GM23248 (cell line): ENCODE measurements at regions not wholly inside any gene's neighbourhood (a gene's known extent, or its start where the extent isn't known, plus 50 kb on each side); places are given as distances from the start of the nearest gene placed in this dataset.

Experiments
- EZH2 ChIP-seq: fragments of 200-600 bp; sonication (generic); IDR thresholded peaks from 2 replicates; pipeline ENCODE4 v1.6.1; 2018; ENCODE audit warnings: antibody characterized with exemption, mild to moderate bottlenecking; ENCODE audit not compliant: insufficient read depth, poor library complexity, severe bottlenecking
- EZH2phosphoT487 ChIP-seq: fragments of 200-600 bp; sonication (generic); IDR thresholded peaks from 2 replicates; pipeline ENCODE4 v1.6.1; 2018; ENCODE audit warnings: antibody characterized with exemption, moderate library complexity, mild to moderate bottlenecking, low read depth; ENCODE audit not compliant: insufficient read depth

DNA sequence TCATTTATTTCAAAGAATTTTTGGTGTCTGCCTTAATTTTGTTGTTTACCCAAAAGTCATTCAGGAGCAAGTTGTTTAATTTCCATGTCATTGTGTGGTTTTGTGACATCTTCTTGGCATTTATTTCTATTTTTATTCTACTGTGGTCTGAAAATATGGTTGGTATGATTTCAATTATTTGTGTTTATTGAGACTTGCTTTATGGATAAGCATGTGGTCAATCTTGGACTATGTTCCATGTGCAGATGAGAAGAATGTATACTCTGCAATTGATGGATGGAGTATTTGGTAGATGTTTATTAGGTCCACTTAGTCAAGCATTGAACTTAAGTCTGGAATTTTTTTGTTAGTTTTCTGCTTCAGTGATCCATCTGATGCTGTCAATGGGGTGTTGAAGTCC lies 383.0 kb downstream of the PMP22 start:
- no peak for TF ChIP-seq EZH2
- no peak for TF ChIP-seq EZH2phosphoT487
